ENCODE measurements at regions not wholly inside any gene's neighbourhood (a gene's known extent, or its start where the extent isn't known, plus 50 kb on each side); places are given as distances from the start of the nearest gene placed in this dataset.

DNA sequence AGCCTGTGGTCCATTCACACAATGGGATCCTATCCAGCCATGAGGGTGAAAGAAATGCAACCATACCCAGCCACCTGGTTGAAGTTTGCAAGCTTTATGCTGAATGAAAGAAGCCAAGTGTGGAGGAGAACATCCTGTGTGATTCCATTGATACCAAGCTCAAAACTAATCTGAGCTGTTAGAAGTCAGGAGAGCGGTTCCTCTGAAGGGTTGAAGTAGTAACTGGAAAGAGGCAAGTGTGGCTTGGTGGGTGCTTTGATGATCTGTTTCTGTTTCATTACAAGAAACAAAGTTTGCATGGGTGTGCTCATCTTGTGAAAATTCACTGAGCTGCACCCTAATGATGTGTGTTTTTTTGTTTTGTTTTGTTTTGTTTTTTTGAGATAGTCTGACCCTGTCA lies 99.4 kb downstream of the SALL1 start:
- TF ChIP-seq, protein P1, sequence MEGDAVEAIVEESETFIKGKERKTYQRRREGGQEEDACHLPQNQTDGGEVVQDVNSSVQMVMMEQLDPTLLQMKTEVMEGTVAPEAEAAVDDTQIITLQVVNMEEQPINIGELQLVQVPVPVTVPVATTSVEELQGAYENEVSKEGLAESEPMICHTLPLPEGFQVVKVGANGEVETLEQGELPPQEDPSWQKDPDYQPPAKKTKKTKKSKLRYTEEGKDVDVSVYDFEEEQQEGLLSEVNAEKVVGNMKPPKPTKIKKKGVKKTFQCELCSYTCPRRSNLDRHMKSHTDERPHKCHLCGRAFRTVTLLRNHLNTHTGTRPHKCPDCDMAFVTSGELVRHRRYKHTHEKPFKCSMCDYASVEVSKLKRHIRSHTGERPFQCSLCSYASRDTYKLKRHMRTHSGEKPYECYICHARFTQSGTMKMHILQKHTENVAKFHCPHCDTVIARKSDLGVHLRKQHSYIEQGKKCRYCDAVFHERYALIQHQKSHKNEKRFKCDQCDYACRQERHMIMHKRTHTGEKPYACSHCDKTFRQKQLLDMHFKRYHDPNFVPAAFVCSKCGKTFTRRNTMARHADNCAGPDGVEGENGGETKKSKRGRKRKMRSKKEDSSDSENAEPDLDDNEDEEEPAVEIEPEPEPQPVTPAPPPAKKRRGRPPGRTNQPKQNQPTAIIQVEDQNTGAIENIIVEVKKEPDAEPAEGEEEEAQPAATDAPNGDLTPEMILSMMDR (IDR thresholded peaks at IDR 0.05), result no peak
- TF ChIP-seq ZFX (IDR thresholded peaks at IDR 0.05; ENCODE audit: borderline replicate concordance), result no peak
